GM18517 (cell line): ENCODE measurements at regions not wholly inside any gene's neighbourhood (a gene's known extent, or its start where the extent isn't known, plus 50 kb on each side); places are given as distances from the start of the nearest gene placed in this dataset.

Source experiments
- ATAC-seq: cut with Tn5 transposase; IDR thresholded peaks from one replicate; pipeline ENCODE4 v1.9.1; 2021; ENCODE audit warnings: mild to moderate bottlenecking, moderate library complexity; ENCODE audit not compliant: unreplicated experiment

GRCh38 chr12:63321373-63321772, 170.4 kb upstream of the AVPR1A start:
- ATAC-seq: no peak

- ATAC-seq: no peak
Measured at GRCh38 chr12:63319936-63320633, 169.1 kb upstream of the AVPR1A start.

GRCh38 chr12:63319386-63319785, 168.4 kb upstream of the AVPR1A start:
- peak; percentile 91 for ATAC-seq

GRCh38 chr12:63318933-63319332, 167.9 kb upstream of the AVPR1A start:
- ATAC-seq: no peak

GRCh38 chr12:63318313-63318712, 167.3 kb upstream of the AVPR1A start:
- no peak for ATAC-seq

- ATAC-seq: no peak
Measured at GRCh38 chr12:63317880-63318279, 166.9 kb upstream of the AVPR1A start.

GRCh38 chr12:63317286-63317846, 166.4 kb upstream of the AVPR1A start:
- ATAC-seq: no peak

- ATAC-seq: no peak
Measured at GRCh38 chr12:63313139-63313538, 162.1 kb upstream of the AVPR1A start.

- ATAC-seq: no peak
Measured at GRCh38 chr12:63308671-63309070, 157.7 kb upstream of the AVPR1A start.

- ATAC-seq: no peak
Measured at GRCh38 chr12:63307849-63308248, 156.8 kb upstream of the AVPR1A start.

- peak; percentile 43 for ATAC-seq
Measured at GRCh38 chr12:63305901-63306875, 155.2 kb upstream of the AVPR1A start.

GRCh38 chr12:63304887-63305316, 153.9 kb upstream of the AVPR1A start:
- ATAC-seq: peak; percentile 35

- peak; percentile 41 for ATAC-seq
Measured at GRCh38 chr12:63302941-63303536, 152.0 kb upstream of the AVPR1A start.

GRCh38 chr12:63302269-63302940, 151.4 kb upstream of the AVPR1A start:
- ATAC-seq: peak; percentile 88

GRCh38 chr12:63301311-63301710, 150.3 kb upstream of the AVPR1A start:
- no peak for ATAC-seq

GRCh38 chr12:63298386-63298930, 147.5 kb upstream of the AVPR1A start:
- no peak for ATAC-seq

- peak; percentile 95 for ATAC-seq
Measured at GRCh38 chr12:63294327-63294632, 143.3 kb upstream of the AVPR1A start.

GRCh38 chr12:63292471-63293221, 141.6 kb upstream of the AVPR1A start:
- ATAC-seq: no peak

- ATAC-seq: no peak
Measured at GRCh38 chr12:63276537-63277365, 125.8 kb upstream of the AVPR1A start.
